ENCODE measurements at regions not wholly inside any gene's neighbourhood (a gene's known extent, or its start where the extent isn't known, plus 50 kb on each side); places are given as distances from the start of the nearest gene placed in this dataset.

GRCh38 chrX:94435799-94436198 lies 761.8 kb downstream of the FAM133A start:
- no peak overlapping the region for H3K4me3 ChIP-seq (replicated peaks in 1 of 2; ENCODE audit: low read depth in 2 of 2, low read length in 2 of 2)
- DNase-seq (ENCODE audit: low read depth in 2 of 2) = no peak
- no peak for TF ChIP-seq CTCF (IDR thresholded peaks at IDR 0.05; ENCODE audit: low read depth, low read length)

- no peak for TF ChIP-seq CTCF (IDR thresholded peaks at IDR 0.05; ENCODE audit: low read depth, low read length)
- no peak for DNase-seq (ENCODE audit: low read depth in 2 of 2)
Measured at GRCh38 chrX:94454159-94454558, 780.2 kb downstream of the FAM133A start.

GRCh38 chrX:94454606-94455005 lies 780.6 kb downstream of the FAM133A start:
- no peak for TF ChIP-seq CTCF (IDR thresholded peaks at IDR 0.05; ENCODE audit: low read depth, low read length)
- no peak for DNase-seq (ENCODE audit: low read depth in 2 of 2)

More at GRCh38 chrX:94454159-94454558, 780.2 kb downstream of the FAM133A start:
- H3K4me3 ChIP-seq (replicated peaks in 1 of 2; ENCODE audit: low read depth in 2 of 2, low read length in 2 of 2) = no peak overlapping the region

GRCh38 chrX:94455782-94456181 lies 781.8 kb downstream of the FAM133A start:
- no peak for TF ChIP-seq CTCF (IDR thresholded peaks at IDR 0.05; ENCODE audit: low read depth, low read length)
- H3K4me3 ChIP-seq (replicated peaks in 1 of 2; ENCODE audit: low read depth in 2 of 2, low read length in 2 of 2) = no peak overlapping the region
- no peak for DNase-seq (ENCODE audit: low read depth in 2 of 2)

More at GRCh38 chrX:94454606-94455005, 780.6 kb downstream of the FAM133A start:
- no peak overlapping the region for H3K4me3 ChIP-seq (replicated peaks in 1 of 2; ENCODE audit: low read depth in 2 of 2, low read length in 2 of 2)

GRCh38 chrX:94492541-94492940 lies 818.5 kb downstream of the FAM133A start:
- no peak overlapping the region for H3K4me3 ChIP-seq (replicated peaks in 1 of 2; ENCODE audit: low read depth in 2 of 2, low read length in 2 of 2)
- TF ChIP-seq CTCF (IDR thresholded peaks at IDR 0.05; ENCODE audit: low read depth, low read length) = no peak
- no peak for DNase-seq (ENCODE audit: low read depth in 2 of 2)

- no peak for DNase-seq (ENCODE audit: low read depth in 2 of 2)
- TF ChIP-seq CTCF (IDR thresholded peaks at IDR 0.05; ENCODE audit: low read depth, low read length) = no peak
Measured at GRCh38 chrX:94493405-94493804, 819.4 kb downstream of the FAM133A start.

GRCh38 chrX:94511564-94511963 lies 837.6 kb downstream of the FAM133A start:
- no peak for TF ChIP-seq CTCF (IDR thresholded peaks at IDR 0.05; ENCODE audit: low read depth, low read length)
- no peak for DNase-seq (ENCODE audit: low read depth in 2 of 2)
- H3K4me3 ChIP-seq (replicated peaks in 1 of 2; ENCODE audit: low read depth in 2 of 2, low read length in 2 of 2) = no peak overlapping the region

More at GRCh38 chrX:94493405-94493804, 819.4 kb downstream of the FAM133A start:
- H3K4me3 ChIP-seq (replicated peaks in 1 of 2; ENCODE audit: low read depth in 2 of 2, low read length in 2 of 2) = no peak overlapping the region

Measured in cardiac fibroblast (primary cell).